ENCODE measurements at regions not wholly inside any gene's neighbourhood (a gene's known extent, or its start where the extent isn't known, plus 50 kb on each side); places are given as distances from the start of the nearest gene placed in this dataset.

GRCh38 chr18:71252351-71252865, 963.6 kb downstream of the SOCS6 start:
- Mint-ChIP-seq H3K36me3 (no peaks in the 10 kb centered on the region), H3K9me3 (no peaks in the 10 kb centered on the region), H3K4me3 (no peak overlapping the region), H3K27me3 (ENCODE audit: low read depth) (peaks cover 6% of the 10 kb centered on the region), H3K27ac (no peak overlapping the region), H3K4me1 (peaks cover 3% of the 10 kb centered on the region)
- TF ChIP-seq, protein P1, sequence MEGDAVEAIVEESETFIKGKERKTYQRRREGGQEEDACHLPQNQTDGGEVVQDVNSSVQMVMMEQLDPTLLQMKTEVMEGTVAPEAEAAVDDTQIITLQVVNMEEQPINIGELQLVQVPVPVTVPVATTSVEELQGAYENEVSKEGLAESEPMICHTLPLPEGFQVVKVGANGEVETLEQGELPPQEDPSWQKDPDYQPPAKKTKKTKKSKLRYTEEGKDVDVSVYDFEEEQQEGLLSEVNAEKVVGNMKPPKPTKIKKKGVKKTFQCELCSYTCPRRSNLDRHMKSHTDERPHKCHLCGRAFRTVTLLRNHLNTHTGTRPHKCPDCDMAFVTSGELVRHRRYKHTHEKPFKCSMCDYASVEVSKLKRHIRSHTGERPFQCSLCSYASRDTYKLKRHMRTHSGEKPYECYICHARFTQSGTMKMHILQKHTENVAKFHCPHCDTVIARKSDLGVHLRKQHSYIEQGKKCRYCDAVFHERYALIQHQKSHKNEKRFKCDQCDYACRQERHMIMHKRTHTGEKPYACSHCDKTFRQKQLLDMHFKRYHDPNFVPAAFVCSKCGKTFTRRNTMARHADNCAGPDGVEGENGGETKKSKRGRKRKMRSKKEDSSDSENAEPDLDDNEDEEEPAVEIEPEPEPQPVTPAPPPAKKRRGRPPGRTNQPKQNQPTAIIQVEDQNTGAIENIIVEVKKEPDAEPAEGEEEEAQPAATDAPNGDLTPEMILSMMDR (IDR thresholded peaks at IDR 0.05; ENCODE audit: unreplicated experiment): no peak
- DNase-seq (ENCODE audit: low spot score in 2 of 2, unreplicated experiment in 2 of 2): no peak

DNA sequence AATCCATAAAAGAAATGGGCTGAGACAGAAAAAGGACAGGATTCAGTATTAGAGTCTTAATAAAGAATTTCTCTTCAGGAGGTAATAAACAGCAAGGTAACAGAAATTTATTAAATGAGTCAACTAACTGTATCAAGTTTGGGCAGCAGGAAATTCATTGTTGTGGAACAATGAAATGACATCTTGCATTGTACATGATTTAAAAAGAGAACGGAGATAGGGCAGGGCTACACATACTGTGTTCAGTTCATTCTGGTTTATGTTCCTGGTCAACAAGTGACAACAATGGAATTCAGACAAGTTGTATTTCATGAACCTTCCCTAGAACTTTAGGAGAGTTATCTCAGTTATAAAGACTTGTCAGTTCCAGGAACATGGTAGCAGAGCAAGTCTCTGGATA, 961.3 kb downstream of the SOCS6 start:
- Mint-ChIP-seq H3K9me3 (no peaks in the 10 kb centered on the region), H3K27ac (no peak overlapping the region), H3K4me1 (no peaks in the 10 kb centered on the region), H3K4me3 (no peak overlapping the region), H3K27me3 (ENCODE audit: low read depth) (peaks cover 6% of the 10 kb centered on the region), H3K36me3 (no peaks in the 10 kb centered on the region)
- TF ChIP-seq, protein P1 (IDR thresholded peaks at IDR 0.05; ENCODE audit: unreplicated experiment): no peak
- no peak for DNase-seq (ENCODE audit: low spot score in 2 of 2, unreplicated experiment in 2 of 2)

DNA sequence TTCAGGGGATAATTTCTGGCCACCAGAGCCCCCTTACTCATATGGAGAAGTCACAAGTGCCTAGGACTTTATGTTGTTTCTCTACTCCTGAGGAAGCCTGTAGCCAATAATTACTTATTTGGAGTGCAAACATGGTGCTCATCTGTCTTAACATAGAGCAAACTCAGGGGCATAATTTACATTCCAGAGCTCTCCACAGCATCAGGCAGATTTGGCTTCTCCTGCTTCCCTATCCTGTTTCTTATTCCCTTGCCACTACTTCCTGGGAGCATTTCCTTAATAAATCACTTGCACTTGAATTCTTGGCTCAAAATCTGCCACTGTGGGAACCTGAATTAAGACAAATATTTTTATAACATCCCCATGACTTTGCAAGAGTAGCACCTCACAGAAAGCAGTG, 960.9 kb downstream of the SOCS6 start:
- DNase-seq (ENCODE audit: low spot score in 2 of 2, unreplicated experiment in 2 of 2): no peak
- H3K9me3 Mint-ChIP-seq: no peaks in the 10 kb centered on the region
- H3K27me3 Mint-ChIP-seq (ENCODE audit: low read depth): peaks cover 6% of the 10 kb centered on the region
- no peak overlapping the region for H3K27ac Mint-ChIP-seq
- H3K4me3 Mint-ChIP-seq: no peak overlapping the region
- TF ChIP-seq, protein P1 (IDR thresholded peaks at IDR 0.05; ENCODE audit: unreplicated experiment): no peak
- no peaks in the 10 kb centered on the region for H3K36me3 Mint-ChIP-seq
- H3K4me1 Mint-ChIP-seq: no peaks in the 10 kb centered on the region

- no peaks in the 10 kb centered on the region for H3K9me3 Mint-ChIP-seq
- H3K27me3 Mint-ChIP-seq (ENCODE audit: low read depth): no peaks in the 10 kb centered on the region
- no peak for DNase-seq (ENCODE audit: low spot score in 2 of 2, unreplicated experiment in 2 of 2)
- TF ChIP-seq, protein P1 (IDR thresholded peaks at IDR 0.05; ENCODE audit: unreplicated experiment): no peak
- no peak overlapping the region for H3K27ac Mint-ChIP-seq
- H3K36me3 Mint-ChIP-seq: no peaks in the 10 kb centered on the region
- H3K4me1 Mint-ChIP-seq: no peaks in the 10 kb centered on the region
- H3K4me3 Mint-ChIP-seq: no peak overlapping the region
Measured at GRCh38 chr18:71242981-71243380, 954.1 kb downstream of the SOCS6 start.

DNA sequence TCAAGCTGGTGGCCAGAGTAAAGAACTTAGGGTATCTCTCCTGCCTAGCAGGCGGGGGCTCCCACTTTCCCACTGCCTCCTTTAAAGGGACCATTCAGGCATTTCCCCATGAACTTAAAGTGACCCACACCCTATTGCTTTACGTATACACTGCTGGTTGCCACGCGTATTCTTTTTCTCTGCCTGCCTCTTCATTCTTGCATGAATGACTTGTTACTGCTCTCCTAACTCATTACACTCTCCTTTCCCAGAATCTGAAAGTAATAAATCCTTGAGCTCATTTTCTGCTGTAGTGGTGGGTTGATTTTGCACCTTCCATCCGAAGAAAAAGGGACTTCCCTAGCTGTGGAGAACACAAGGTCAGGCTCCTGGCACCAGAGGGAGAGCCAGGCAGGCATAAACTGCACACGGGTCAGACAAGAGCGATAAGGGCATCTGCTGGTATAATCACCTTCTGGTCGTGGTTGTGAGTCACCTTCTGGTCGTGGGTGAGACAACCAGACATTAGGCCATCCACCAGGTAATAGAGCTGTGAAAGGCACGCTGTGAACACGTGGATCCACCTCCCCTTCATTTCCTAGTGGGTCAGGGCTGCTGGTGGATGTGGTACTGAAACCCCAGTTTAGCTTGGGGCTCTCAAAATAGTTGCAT, 950.3 kb downstream of the SOCS6 start:
- no peaks in the 10 kb centered on the region for H3K4me1 Mint-ChIP-seq
- H3K9me3 Mint-ChIP-seq: no peaks in the 10 kb centered on the region
- peaks cover 8% of the 10 kb centered on the region for H3K27me3 Mint-ChIP-seq (ENCODE audit: low read depth)
- TF ChIP-seq, protein P1 (IDR thresholded peaks at IDR 0.05; ENCODE audit: unreplicated experiment): no peak
- H3K4me3 Mint-ChIP-seq: no peak overlapping the region
- H3K27ac Mint-ChIP-seq: no peak overlapping the region
- H3K36me3 Mint-ChIP-seq: no peaks in the 10 kb centered on the region
- DNase-seq (ENCODE audit: low spot score in 2 of 2, unreplicated experiment in 2 of 2): no peak
